Ovary (tissue), 3 donors: ENCODE measurements at regions not wholly inside any gene's neighbourhood (a gene's known extent, or its start where the extent isn't known, plus 50 kb on each side); places are given as distances from the start of the nearest gene placed in this dataset.

ENCODE experiments used
- EP300 ChIP-seq: sonication (generic); formaldehyde crosslinking; IDR thresholded peaks from one replicate; pipeline ENCODE4 v1.6.1; 2017; ENCODE audit warnings: antibody characterized with exemption
- POLR2A ChIP-seq: fragments of 450-650 bp; IDR thresholded peaks from one replicate; pipeline ENCODE4 v1.6.1; 2017; ENCODE audit warnings: antibody characterized with exemption, mild to moderate bottlenecking, moderate library complexity
- TF ChIP-seq, protein P1 (sequence below), 3 donors: fragments of 450-650 bp in 2 of 3; fragments of 200-600 bp in 1 of 3; IDR thresholded peaks; one replicate each; pipeline versions ENCODE4 v1.5.1 to v1.8.0; 2016 to 2022; ENCODE audit warnings: antibody characterized with exemption in 3 of 3, mild to moderate bottlenecking in 1 of 3
- donor health status: DM: no; HTN: no; CAD: no.

DNA sequence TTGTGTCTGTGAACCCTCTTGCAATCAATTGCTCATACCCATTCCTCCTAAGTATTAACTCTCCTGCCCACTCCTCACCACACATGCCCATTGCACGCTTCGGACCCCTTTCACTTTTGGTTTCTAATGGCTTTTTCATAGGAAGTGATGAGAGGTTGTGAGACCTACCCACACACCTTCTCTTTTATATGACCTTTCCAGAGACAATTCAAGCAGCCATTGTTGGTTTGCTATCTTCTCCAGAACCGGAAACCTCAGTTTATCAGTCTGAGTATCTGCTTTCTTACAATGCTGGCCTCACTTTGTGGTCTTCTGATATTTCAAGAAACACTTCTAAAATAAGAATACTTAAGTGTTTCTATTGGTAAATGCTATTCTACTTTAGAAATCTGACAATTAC, 1550.8 kb upstream of the SLC10A2 start:
- no peak for TF ChIP-seq POLR2A
- TF ChIP-seq, protein P1, sequence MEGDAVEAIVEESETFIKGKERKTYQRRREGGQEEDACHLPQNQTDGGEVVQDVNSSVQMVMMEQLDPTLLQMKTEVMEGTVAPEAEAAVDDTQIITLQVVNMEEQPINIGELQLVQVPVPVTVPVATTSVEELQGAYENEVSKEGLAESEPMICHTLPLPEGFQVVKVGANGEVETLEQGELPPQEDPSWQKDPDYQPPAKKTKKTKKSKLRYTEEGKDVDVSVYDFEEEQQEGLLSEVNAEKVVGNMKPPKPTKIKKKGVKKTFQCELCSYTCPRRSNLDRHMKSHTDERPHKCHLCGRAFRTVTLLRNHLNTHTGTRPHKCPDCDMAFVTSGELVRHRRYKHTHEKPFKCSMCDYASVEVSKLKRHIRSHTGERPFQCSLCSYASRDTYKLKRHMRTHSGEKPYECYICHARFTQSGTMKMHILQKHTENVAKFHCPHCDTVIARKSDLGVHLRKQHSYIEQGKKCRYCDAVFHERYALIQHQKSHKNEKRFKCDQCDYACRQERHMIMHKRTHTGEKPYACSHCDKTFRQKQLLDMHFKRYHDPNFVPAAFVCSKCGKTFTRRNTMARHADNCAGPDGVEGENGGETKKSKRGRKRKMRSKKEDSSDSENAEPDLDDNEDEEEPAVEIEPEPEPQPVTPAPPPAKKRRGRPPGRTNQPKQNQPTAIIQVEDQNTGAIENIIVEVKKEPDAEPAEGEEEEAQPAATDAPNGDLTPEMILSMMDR (IDR thresholded peaks at IDR 0.05): no peak
- TF ChIP-seq EP300: no peak
